Stimulated activated naive CD8-positive, alpha-beta T cell treated with anti-CD3 and anti-CD28 coated beads, Interleukin-15, Interleukin-2, amounts not matched to agents 100 ng/mL and 50 ng/mL, for 24 hours (primary cell): ENCODE measurements at regions not wholly inside any gene's neighbourhood (a gene's known extent, or its start where the extent isn't known, plus 50 kb on each side); places are given as distances from the start of the nearest gene placed in this dataset.
A peak's percentile ranks its signal among the peaks of the same experiment; 100 is the strongest.

Experiments used
- H3K27ac Mint-ChIP-seq: one replicate; pipeline ENCODE4 v1.8.0; 2021; ENCODE audit warnings: mild to moderate bottlenecking, mixed read lengths
- H3K27me3 Mint-ChIP-seq: one replicate; pipeline ENCODE4 v1.8.0; 2021; ENCODE audit warnings: mixed read lengths
- H3K36me3 Mint-ChIP-seq: one replicate; pipeline ENCODE4 v1.8.0; 2021; ENCODE audit warnings: low read depth, mixed read lengths
- H3K4me1 Mint-ChIP-seq: one replicate; pipeline ENCODE4 v1.8.0; 2021; ENCODE audit warnings: low read depth, mixed read lengths
- H3K4me3 Mint-ChIP-seq: one replicate; pipeline ENCODE4 v1.8.0; 2021; ENCODE audit warnings: mild to moderate bottlenecking, mixed read lengths
- H3K9me3 Mint-ChIP-seq: one replicate; pipeline ENCODE4 v1.8.0; 2021; ENCODE audit warnings: mixed read lengths

GRCh38 chr4:108360754-108361445 lies 192.2 kb upstream of the LEF1 start:
- Mint-ChIP-seq H3K36me3 (no peaks in the 10 kb centered on the region), H3K4me1 (peaks cover 60% of the 10 kb centered on the region), H3K27ac (no peak overlapping the region), H3K4me3 (no peak overlapping the region), H3K9me3 (no peaks in the 10 kb centered on the region), H3K27me3 (no peaks in the 10 kb centered on the region)

GRCh38 chr4:108359986-108360681 lies 191.4 kb upstream of the LEF1 start:
- Mint-ChIP-seq H3K4me1 (peaks cover 68% of the 10 kb centered on the region), H3K36me3 (no peaks in the 10 kb centered on the region), H3K9me3 (no peaks in the 10 kb centered on the region), H3K4me3 (no peak overlapping the region), H3K27ac (no peak overlapping the region), H3K27me3 (no peaks in the 10 kb centered on the region)

- no peaks in the 10 kb centered on the region for H3K36me3 Mint-ChIP-seq
- no peak overlapping the region for H3K4me3 Mint-ChIP-seq
- H3K4me1 Mint-ChIP-seq = peaks cover 75% of the 10 kb centered on the region
- H3K27me3 Mint-ChIP-seq = no peaks in the 10 kb centered on the region
- H3K9me3 Mint-ChIP-seq = no peaks in the 10 kb centered on the region
- H3K27ac Mint-ChIP-seq = no peak overlapping the region
Observed at GRCh38 chr4:108359130-108359985, 190.6 kb upstream of the LEF1 start.

GRCh38 chr4:108355902-108356535 lies 187.3 kb upstream of the LEF1 start:
- Mint-ChIP-seq H3K27ac (no peak overlapping the region), H3K36me3 (no peaks in the 10 kb centered on the region), H3K27me3 (no peaks in the 10 kb centered on the region), H3K4me1 (peaks cover 62% of the 10 kb centered on the region), H3K9me3 (no peaks in the 10 kb centered on the region), H3K4me3 (no peak overlapping the region)

- H3K27ac Mint-ChIP-seq = no peak overlapping the region
- no peaks in the 10 kb centered on the region for H3K36me3 Mint-ChIP-seq
- no peak overlapping the region for H3K4me3 Mint-ChIP-seq
- no peaks in the 10 kb centered on the region for H3K9me3 Mint-ChIP-seq
- H3K4me1 Mint-ChIP-seq = peaks cover 55% of the 10 kb centered on the region
- H3K27me3 Mint-ChIP-seq = no peaks in the 10 kb centered on the region
Observed at GRCh38 chr4:108355186-108355901, 186.6 kb upstream of the LEF1 start.

- Mint-ChIP-seq H3K27me3 (no peaks in the 10 kb centered on the region), H3K36me3 (no peaks in the 10 kb centered on the region), H3K4me3 (no peak overlapping the region), H3K4me1 (peaks cover 36% of the 10 kb centered on the region), H3K9me3 (no peaks in the 10 kb centered on the region), H3K27ac (no peak overlapping the region)
Observed at GRCh38 chr4:108352664-108353308, 184.1 kb upstream of the LEF1 start.

- Mint-ChIP-seq H3K27me3 (no peaks in the 10 kb centered on the region), H3K9me3 (no peaks in the 10 kb centered on the region), H3K4me3 (no peak overlapping the region), H3K27ac (no peak overlapping the region), H3K4me1 (peaks cover 29% of the 10 kb centered on the region), H3K36me3 (no peaks in the 10 kb centered on the region)
Observed at GRCh38 chr4:108351791-108352190, 183.1 kb upstream of the LEF1 start.

GRCh38 chr4:108350332-108350731 lies 181.6 kb upstream of the LEF1 start:
- no peaks in the 10 kb centered on the region for H3K9me3 Mint-ChIP-seq
- no peak overlapping the region for H3K4me3 Mint-ChIP-seq
- H3K4me1 Mint-ChIP-seq = peaks cover 28% of the 10 kb centered on the region

GRCh38 chr4:108346818-108347210 lies 178.1 kb upstream of the LEF1 start:
- peaks cover 33% of the 10 kb centered on the region for H3K4me1 Mint-ChIP-seq
- no peaks in the 10 kb centered on the region for H3K9me3 Mint-ChIP-seq
- no peak overlapping the region for H3K4me3 Mint-ChIP-seq
- H3K27me3 Mint-ChIP-seq = no peaks in the 10 kb centered on the region
- no peaks in the 10 kb centered on the region for H3K36me3 Mint-ChIP-seq
- H3K27ac Mint-ChIP-seq = no peak overlapping the region

More at GRCh38 chr4:108350332-108350731, 181.6 kb upstream of the LEF1 start:
- Mint-ChIP-seq H3K27me3 (no peaks in the 10 kb centered on the region), H3K27ac (no peak overlapping the region), H3K36me3 (no peaks in the 10 kb centered on the region)

GRCh38 chr4:108345862-108346817 lies 177.4 kb upstream of the LEF1 start:
- no peaks in the 10 kb centered on the region for H3K36me3 Mint-ChIP-seq
- H3K27ac Mint-ChIP-seq = no peak overlapping the region
- no peaks in the 10 kb centered on the region for H3K27me3 Mint-ChIP-seq
- H3K4me3 Mint-ChIP-seq = no peak overlapping the region
- H3K4me1 Mint-ChIP-seq = peaks cover 37% of the 10 kb centered on the region
- no peaks in the 10 kb centered on the region for H3K9me3 Mint-ChIP-seq

GRCh38 chr4:108342325-108342970 lies 173.7 kb upstream of the LEF1 start:
- no peaks in the 10 kb centered on the region for H3K9me3 Mint-ChIP-seq
- peak overlapping the region; percentile 30 for H3K4me3 Mint-ChIP-seq
- peaks cover 37% of the 10 kb centered on the region for H3K4me1 Mint-ChIP-seq
- peak overlapping the region; percentile 12 for H3K27ac Mint-ChIP-seq
- H3K27me3 Mint-ChIP-seq = no peaks in the 10 kb centered on the region
- H3K36me3 Mint-ChIP-seq = no peaks in the 10 kb centered on the region

GRCh38 chr4:108337923-108338322 lies 169.2 kb upstream of the LEF1 start:
- no peaks in the 10 kb centered on the region for H3K9me3 Mint-ChIP-seq
- no peak overlapping the region for H3K27ac Mint-ChIP-seq
- no peak overlapping the region for H3K4me3 Mint-ChIP-seq
- H3K36me3 Mint-ChIP-seq = no peaks in the 10 kb centered on the region
- H3K27me3 Mint-ChIP-seq = no peaks in the 10 kb centered on the region
- peaks cover 10% of the 10 kb centered on the region for H3K4me1 Mint-ChIP-seq

- Mint-ChIP-seq H3K27ac (no peak overlapping the region), H3K36me3 (no peaks in the 10 kb centered on the region), H3K4me1 (no peaks in the 10 kb centered on the region), H3K4me3 (no peak overlapping the region), H3K9me3 (no peaks in the 10 kb centered on the region), H3K27me3 (no peaks in the 10 kb centered on the region)
Observed at GRCh38 chr4:108336076-108336475, 167.3 kb upstream of the LEF1 start.
